C4-2B (cell line): ENCODE measurements at regions not wholly inside any gene's neighbourhood (a gene's known extent, or its start where the extent isn't known, plus 50 kb on each side); places are given as distances from the start of the nearest gene placed in this dataset.

Experiments used
- H3K27ac ChIP-seq: fragments of 450-650 bp; 2 replicates; pipeline ENCODE4 v1.5.1; 2017
- ZFX ChIP-seq: fragments of 450-650 bp; IDR thresholded peaks from 2 replicates; pipeline ENCODE4 v1.6.1; 2017
- TF ChIP-seq, protein P1 (sequence below): fragments of 450-650 bp; conservative IDR thresholded peaks from 2 replicates; pipeline ENCODE4 v1.5.1; 2017; ENCODE audit warnings: mild to moderate bottlenecking

DNA sequence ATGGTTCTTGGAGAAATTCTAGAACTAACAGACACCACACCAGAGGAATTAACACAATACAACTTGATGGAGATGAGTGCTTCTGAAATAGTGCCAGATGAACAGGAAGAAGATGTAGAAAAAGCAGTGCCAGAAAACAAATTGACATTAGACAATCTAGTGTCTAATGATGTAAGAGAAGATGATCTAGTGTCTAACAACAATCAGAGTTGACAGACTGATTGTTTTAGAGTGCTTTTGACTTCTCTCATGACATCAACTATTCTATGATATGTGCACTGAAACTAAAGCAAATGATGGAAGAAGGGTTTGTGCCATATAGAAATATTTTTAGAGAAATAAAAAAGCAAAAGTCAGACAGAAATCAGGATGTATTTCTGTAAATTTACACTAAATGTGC, 646.1 kb upstream of the KIF2B start:
- no peak for TF ChIP-seq ZFX
- TF ChIP-seq, protein P1, sequence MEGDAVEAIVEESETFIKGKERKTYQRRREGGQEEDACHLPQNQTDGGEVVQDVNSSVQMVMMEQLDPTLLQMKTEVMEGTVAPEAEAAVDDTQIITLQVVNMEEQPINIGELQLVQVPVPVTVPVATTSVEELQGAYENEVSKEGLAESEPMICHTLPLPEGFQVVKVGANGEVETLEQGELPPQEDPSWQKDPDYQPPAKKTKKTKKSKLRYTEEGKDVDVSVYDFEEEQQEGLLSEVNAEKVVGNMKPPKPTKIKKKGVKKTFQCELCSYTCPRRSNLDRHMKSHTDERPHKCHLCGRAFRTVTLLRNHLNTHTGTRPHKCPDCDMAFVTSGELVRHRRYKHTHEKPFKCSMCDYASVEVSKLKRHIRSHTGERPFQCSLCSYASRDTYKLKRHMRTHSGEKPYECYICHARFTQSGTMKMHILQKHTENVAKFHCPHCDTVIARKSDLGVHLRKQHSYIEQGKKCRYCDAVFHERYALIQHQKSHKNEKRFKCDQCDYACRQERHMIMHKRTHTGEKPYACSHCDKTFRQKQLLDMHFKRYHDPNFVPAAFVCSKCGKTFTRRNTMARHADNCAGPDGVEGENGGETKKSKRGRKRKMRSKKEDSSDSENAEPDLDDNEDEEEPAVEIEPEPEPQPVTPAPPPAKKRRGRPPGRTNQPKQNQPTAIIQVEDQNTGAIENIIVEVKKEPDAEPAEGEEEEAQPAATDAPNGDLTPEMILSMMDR = no peak
- H3K27ac ChIP-seq = no peak overlapping the region

DNA sequence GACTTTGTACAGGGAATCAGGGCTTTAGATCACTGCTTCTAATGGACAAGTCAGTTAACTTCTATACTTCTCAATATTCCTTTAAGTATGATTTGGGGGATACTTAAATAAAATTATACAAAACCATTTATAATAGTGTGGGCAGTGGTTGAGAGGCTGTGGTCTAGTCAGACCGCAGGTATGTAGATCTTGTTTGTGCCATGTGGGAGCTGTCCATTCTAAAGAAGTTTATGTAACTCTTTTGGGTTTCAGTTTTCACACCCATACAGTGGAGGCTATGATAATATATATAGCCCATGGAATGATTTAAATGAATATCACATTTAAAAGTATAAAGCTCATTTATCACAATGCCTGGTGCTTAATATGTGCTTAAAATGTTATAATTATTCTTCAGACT, 654.3 kb upstream of the KIF2B start:
- H3K27ac ChIP-seq = no peak overlapping the region
- TF ChIP-seq, protein P1 = no peak
- TF ChIP-seq ZFX = no peak

DNA sequence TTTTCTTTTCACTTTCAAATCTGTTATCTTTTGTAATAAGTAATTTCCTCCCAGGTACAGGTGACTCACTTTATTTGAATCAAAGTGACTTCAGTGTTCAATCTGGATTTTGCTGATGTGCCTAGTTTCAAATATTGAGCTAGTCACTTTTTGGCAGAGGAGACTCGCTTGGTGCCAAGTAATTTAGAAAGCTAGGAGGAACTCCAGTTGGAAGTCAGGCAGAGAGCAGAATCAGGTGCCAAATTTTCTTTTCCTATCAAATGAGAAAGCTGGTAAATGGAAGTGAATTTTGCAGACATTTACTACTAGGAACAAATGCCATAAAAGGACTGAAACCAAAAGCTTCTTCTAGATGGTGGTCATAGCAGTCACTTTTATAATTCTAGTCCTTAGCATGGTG, 656.0 kb upstream of the KIF2B start:
- no peak overlapping the region for H3K27ac ChIP-seq
- TF ChIP-seq ZFX = no peak
- TF ChIP-seq, protein P1 = no peak

DNA sequence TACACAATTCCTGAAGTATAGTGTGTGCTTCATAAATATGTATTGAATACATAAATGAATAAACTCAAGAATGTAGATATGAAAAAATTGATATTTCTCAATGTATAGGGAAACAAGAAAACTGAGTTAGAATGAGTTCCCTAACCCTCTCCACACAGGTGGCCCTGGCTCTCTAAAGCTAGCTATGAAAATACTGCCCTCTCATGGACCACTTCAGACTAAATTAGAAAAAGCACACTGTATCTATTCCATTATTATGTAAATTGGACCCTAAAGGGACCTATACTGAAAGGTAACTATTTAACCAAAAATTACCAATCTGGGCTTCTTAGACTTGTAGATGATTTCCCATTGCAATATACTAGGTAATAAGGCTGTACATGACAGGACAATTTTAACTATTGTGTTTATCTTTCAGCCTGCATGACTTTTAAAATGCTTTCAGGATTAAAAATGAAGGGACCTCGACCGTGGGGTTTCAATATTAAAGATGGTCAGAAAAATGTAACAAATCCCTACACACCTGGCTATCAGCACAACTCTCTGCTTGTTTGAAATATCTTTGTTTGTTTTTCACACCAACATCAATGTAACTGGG, 672.5 kb upstream of the KIF2B start:
- no peak overlapping the region for H3K27ac ChIP-seq
- TF ChIP-seq, protein P1 = peak; percentile 61
- no peak for TF ChIP-seq ZFX

DNA sequence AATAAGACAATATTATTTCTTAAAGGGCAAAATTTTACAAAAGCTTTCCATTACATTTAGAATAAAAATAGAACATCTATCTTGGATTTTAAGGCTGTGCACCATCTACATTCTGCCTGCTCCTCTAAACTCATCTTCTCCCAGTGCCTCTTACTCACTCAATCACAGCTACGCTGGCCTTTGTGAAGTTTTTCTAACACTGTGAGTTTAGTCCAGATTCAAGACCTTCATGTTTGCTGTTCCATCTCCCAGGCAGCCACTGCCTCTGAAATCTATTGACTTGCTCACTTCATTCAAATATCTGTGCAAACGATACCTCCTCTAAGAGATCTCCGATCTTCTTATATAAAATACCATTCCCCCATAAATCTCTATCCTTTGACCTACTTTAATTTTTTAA, 673.4 kb upstream of the KIF2B start:
- H3K27ac ChIP-seq = no peak overlapping the region
- no peak for TF ChIP-seq ZFX
- TF ChIP-seq, protein P1 = no peak

DNA sequence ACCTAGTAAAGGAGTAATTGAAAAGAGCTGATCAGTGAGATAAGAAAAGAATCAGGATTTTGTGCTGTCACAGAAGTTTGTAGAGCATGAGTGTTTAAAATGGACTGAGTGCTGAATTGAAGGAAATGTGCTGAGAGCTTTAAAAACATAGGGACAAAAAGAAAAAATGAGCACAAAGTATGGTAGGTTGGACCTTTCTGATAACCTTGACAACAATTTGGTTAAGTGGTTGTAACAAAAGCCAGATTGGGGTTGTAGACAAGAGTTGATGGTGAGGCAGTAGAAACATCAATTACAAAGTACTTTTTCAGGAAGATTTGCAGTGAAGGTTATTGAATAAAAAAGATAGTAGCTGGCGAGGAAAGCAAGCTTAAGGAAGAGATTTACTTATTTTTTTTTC, 674.7 kb upstream of the KIF2B start:
- H3K27ac ChIP-seq = no peak overlapping the region
- TF ChIP-seq, protein P1 = no peak
- no peak for TF ChIP-seq ZFX

DNA sequence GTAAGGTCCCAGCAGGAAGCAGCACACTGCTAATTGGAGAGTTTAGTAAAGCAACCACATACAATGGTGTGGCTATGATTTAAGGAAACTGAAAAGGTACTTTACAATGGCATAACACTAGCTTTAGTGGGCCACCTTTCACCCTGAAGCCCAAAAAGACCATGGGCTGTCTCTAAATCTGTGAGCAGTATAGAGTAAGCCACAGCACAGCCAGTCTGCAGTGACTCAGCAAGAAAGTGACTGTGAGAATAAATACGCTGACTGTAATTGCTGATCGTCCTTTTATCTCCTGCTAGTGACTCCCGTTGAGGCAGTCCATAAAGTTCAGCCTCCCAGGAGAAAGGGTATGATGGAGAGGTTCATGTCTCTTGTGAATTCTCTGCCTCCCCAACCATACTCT, 679.8 kb upstream of the KIF2B start:
- no peak overlapping the region for H3K27ac ChIP-seq
- TF ChIP-seq, protein P1 = no peak
- no peak for TF ChIP-seq ZFX
